ENCODE measurements at regions not wholly inside any gene's neighbourhood (a gene's known extent, or its start where the extent isn't known, plus 50 kb on each side); places are given as distances from the start of the nearest gene placed in this dataset.

GRCh38 chr2:204356151-204356641 lies 189.1 kb upstream of the PARD3B start:
- TF ChIP-seq, protein P1, sequence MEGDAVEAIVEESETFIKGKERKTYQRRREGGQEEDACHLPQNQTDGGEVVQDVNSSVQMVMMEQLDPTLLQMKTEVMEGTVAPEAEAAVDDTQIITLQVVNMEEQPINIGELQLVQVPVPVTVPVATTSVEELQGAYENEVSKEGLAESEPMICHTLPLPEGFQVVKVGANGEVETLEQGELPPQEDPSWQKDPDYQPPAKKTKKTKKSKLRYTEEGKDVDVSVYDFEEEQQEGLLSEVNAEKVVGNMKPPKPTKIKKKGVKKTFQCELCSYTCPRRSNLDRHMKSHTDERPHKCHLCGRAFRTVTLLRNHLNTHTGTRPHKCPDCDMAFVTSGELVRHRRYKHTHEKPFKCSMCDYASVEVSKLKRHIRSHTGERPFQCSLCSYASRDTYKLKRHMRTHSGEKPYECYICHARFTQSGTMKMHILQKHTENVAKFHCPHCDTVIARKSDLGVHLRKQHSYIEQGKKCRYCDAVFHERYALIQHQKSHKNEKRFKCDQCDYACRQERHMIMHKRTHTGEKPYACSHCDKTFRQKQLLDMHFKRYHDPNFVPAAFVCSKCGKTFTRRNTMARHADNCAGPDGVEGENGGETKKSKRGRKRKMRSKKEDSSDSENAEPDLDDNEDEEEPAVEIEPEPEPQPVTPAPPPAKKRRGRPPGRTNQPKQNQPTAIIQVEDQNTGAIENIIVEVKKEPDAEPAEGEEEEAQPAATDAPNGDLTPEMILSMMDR (IDR thresholded peaks at IDR 0.05), result no peak
- no peak for TF ChIP-seq POLR2AphosphoS5 (IDR thresholded peaks at IDR 0.05)

Measured in stomach (tissue), 4 donors.